Breast epithelium (tissue), 4 donors: ENCODE measurements at regions not wholly inside any gene's neighbourhood (a gene's known extent, or its start where the extent isn't known, plus 50 kb on each side); places are given as distances from the start of the nearest gene placed in this dataset.

Source experiments
- DNase-seq, 2 donors: peaks; one replicate each; pipeline ENCODE4 v3.0.0-alpha.2; 2019; ENCODE audit warnings: low spot score in 2 of 2
- H3K27ac ChIP-seq, 2 donors: fragments of 200-600 bp; sonication (generic) in 1 of 2; one replicate each; pipeline ENCODE4 v1.5.1; 2016 to 2019; ENCODE audit warnings: mild to moderate bottlenecking in 1 of 2
- H3K27me3 ChIP-seq, 2 donors: fragments of 200-600 bp; sonication (generic) in 1 of 2; one replicate each; pipeline versions ENCODE4 v1.5.1 to v1.6.0; 2017 to 2019; ENCODE audit warnings: control low read depth in 1 of 2, mild to moderate bottlenecking in 1 of 2
- H3K36me3 ChIP-seq: fragments of 200-600 bp; one replicate; pipeline ENCODE4 v1.5.1; 2019
- H3K4me1 ChIP-seq, 2 donors: fragments of 200-600 bp; sonication (generic); one replicate each; pipeline ENCODE4 v1.5.1; 2016 to 2019; ENCODE audit warnings: control low read depth in 1 of 2
- H3K4me3 ChIP-seq, 3 donors: fragments of 200-600 bp; sonication (generic); 1 replicate in 2 of 3; 2 replicates in 1 of 3; pipeline ENCODE4 v1.5.1; 2016 to 2019; ENCODE audit warnings: mild to moderate bottlenecking in 3 of 3, moderate library complexity in 2 of 3
- H3K9me3 ChIP-seq, 2 donors: fragments of 200-600 bp; sonication (generic) in 1 of 2; one replicate each; pipeline ENCODE4 v1.5.1; 2016 to 2019; ENCODE audit warnings: control low read depth in 1 of 2
- POLR2A ChIP-seq: fragments of 450-650 bp; IDR thresholded peaks from one replicate; pipeline ENCODE4 v1.6.1; 2016; ENCODE audit warnings: antibody characterized with exemption, mild to moderate bottlenecking, moderate library complexity
- POLR2AphosphoS5 ChIP-seq, 3 donors: sonication (generic); formaldehyde crosslinking; IDR thresholded peaks; one replicate each; pipeline ENCODE4 v1.6.1; 2017; ENCODE audit warnings: antibody characterized with exemption in 3 of 3
- intact Hi-C: fragments of 100-400 bp; cut with DNase I; formaldehyde crosslinking; loops from one replicate; pipeline ENCODE4 v1.15.1; 2023; ENCODE audit warnings: low total_unique reads
- TF ChIP-seq, protein P1 (sequence below), 3 donors: fragments of 450-650 bp; IDR thresholded peaks; one replicate each; pipeline ENCODE4 v1.5.1; 2016 to 2017; ENCODE audit warnings: antibody characterized with exemption in 3 of 3, mild to moderate bottlenecking in 3 of 3, moderate library complexity in 3 of 3

GRCh38 chr6:28724395-28724794 lies 198.7 kb downstream of the GPX5 start:
- Histone ChIP-seq H3K27me3 (peaks cover 0 to 32% of the 10 kb centered on the region in 2 donors), H3K9me3 (no peaks in the 10 kb centered on the region), H3K36me3 (no peaks in the 10 kb centered on the region), H3K4me3 (no peak overlapping the region), H3K27ac (no peak overlapping the region), H3K4me1 (no peaks in the 10 kb centered on the region)
- intact Hi-C loops: no loop called here
- no peak for DNase-seq
- TF ChIP-seq, protein P1, sequence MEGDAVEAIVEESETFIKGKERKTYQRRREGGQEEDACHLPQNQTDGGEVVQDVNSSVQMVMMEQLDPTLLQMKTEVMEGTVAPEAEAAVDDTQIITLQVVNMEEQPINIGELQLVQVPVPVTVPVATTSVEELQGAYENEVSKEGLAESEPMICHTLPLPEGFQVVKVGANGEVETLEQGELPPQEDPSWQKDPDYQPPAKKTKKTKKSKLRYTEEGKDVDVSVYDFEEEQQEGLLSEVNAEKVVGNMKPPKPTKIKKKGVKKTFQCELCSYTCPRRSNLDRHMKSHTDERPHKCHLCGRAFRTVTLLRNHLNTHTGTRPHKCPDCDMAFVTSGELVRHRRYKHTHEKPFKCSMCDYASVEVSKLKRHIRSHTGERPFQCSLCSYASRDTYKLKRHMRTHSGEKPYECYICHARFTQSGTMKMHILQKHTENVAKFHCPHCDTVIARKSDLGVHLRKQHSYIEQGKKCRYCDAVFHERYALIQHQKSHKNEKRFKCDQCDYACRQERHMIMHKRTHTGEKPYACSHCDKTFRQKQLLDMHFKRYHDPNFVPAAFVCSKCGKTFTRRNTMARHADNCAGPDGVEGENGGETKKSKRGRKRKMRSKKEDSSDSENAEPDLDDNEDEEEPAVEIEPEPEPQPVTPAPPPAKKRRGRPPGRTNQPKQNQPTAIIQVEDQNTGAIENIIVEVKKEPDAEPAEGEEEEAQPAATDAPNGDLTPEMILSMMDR (IDR thresholded peaks at IDR 0.05): no peak
- TF ChIP-seq POLR2A (no peak), POLR2AphosphoS5 (IDR thresholded peaks at IDR 0.05) (no peak)

- DNase-seq: no peak
- no peak overlapping the region for H3K4me3 ChIP-seq
- H3K27ac ChIP-seq: no peak overlapping the region
- no peaks in the 10 kb centered on the region for H3K36me3 ChIP-seq
- intact Hi-C loops: no loop called here
- no peaks in the 10 kb centered on the region for H3K9me3 ChIP-seq
- no peaks in the 10 kb centered on the region for H3K4me1 ChIP-seq
- TF ChIP-seq POLR2AphosphoS5 (IDR thresholded peaks at IDR 0.05) (no peak), POLR2A (no peak)
- TF ChIP-seq, protein P1 (IDR thresholded peaks at IDR 0.05): no peak
- peaks cover 0 to 31% of the 10 kb centered on the region in 2 donors for H3K27me3 ChIP-seq
Measured at GRCh38 chr6:28725274-28725809, 198.4 kb downstream of the TRIM27 start.

DNA sequence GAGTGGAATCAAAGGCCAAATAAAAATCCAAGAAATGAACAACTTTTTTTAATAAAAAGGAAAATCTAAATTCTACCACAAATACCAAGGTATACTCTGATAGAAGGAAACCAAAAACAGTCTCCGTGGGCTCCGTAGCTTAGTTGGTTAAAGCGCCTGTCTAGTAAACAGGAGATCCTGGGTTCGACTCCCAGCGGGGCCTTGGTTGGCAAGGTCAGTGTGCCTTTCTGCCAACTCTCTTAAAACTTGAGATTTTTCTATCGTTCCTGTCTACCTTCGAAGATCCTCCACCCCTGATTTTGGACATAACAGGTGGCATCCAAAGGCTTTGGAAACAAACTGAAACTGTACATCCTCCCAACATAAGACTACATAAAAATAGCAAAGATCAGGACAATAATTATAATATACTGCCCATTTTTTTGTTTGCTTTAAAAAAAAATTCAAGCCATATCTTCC lies 197.9 kb downstream of the TRIM27 start:
- no peak for DNase-seq
- intact Hi-C loops: no loop called here
- Histone ChIP-seq H3K36me3 (no peaks in the 10 kb centered on the region), H3K27ac (no peak overlapping the region), H3K27me3 (peaks cover 0 to 26% of the 10 kb centered on the region in 2 donors), H3K9me3 (no peaks in the 10 kb centered on the region), H3K4me3 (no peak overlapping the region), H3K4me1 (no peaks in the 10 kb centered on the region)
- TF ChIP-seq, protein P1 (IDR thresholded peaks at IDR 0.05): no peak
- TF ChIP-seq POLR2A (no peak), POLR2AphosphoS5 (IDR thresholded peaks at IDR 0.05) (no peak)

DNA sequence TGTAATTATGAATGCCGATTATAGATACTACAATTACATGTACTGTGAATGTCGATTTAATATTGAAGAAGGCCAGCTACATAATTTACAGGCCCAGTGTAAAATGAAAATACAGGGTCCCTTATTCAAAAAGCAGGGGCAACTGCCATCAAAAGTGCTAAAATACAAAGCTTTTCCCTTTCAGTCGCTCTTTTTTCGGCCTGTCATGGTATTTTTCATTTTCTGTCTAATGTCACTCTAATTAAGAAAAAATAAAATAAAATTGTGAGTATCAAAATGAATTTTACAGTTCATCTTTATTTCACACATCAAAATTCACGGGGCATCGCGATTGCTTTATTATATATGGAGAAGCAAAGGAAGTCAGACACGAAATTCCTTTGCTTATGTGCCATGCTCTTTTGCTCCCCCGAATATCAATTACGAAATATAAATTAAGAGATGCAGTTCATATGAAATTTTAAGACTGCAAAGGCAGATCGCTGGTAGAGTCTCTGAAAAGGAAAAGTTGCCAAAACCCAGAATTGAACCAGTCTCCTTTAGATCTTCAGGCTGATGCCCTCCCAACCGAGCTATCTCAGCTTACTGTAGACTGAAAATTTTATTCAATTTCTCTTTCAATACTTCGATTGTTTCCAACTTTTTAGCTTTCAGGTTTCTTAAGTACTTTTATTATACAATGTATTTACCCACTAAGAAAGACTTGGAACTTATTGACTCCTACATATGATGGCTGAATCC lies 197.0 kb downstream of the TRIM27 start:
- no peaks in the 10 kb centered on the region for H3K4me1 ChIP-seq
- no peak for DNase-seq
- TF ChIP-seq POLR2AphosphoS5 (IDR thresholded peaks at IDR 0.05) (no peak), POLR2A (no peak)
- TF ChIP-seq, protein P1 (IDR thresholded peaks at IDR 0.05): no peak
- H3K27me3 ChIP-seq: peaks cover 0 to 18% of the 10 kb centered on the region in 2 donors
- intact Hi-C loops: no loop called here
- no peaks in the 10 kb centered on the region for H3K36me3 ChIP-seq
- H3K27ac ChIP-seq: no peak overlapping the region
- no peak overlapping the region for H3K4me3 ChIP-seq
- H3K9me3 ChIP-seq: no peaks in the 10 kb centered on the region

DNA sequence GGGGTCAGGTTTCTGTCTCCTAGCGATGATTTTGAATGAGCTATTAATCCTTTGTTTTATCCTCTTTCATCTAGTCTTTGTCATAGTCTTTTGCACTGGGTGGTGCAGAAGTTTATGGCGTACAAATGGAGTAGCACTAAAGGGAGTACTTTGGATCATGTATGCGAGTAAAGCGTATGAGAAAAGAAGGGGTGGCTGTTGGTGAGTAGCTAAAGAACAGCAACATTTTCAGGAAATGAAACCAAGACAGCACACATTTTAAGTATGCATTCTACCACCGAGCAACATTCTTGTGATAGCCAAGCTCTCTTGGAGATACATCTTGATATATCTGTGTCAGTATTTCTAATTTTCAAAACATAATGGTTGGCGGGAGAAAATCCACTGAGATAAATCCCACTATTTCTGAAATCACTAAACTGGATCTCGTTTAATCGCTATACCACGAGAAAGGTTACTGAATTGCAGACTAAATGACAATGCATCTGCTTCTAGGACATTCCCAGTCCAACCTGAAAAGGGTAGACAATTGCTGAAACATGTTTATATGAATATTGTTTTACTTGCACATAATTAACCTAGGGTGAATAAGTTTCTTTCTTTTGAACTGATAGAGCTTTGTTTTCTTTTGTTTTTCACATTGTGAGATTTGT lies 196.1 kb downstream of the TRIM27 start:
- no peak for DNase-seq
- H3K36me3 ChIP-seq: no peaks in the 10 kb centered on the region
- H3K4me1 ChIP-seq: no peaks in the 10 kb centered on the region
- intact Hi-C loops: no loop called here
- no peak overlapping the region for H3K4me3 ChIP-seq
- no peaks in the 10 kb centered on the region for H3K9me3 ChIP-seq
- no peak overlapping the region for H3K27ac ChIP-seq
- TF ChIP-seq POLR2A: no peak
- TF ChIP-seq, protein P1 (IDR thresholded peaks at IDR 0.05): no peak
- TF ChIP-seq POLR2AphosphoS5 (IDR thresholded peaks at IDR 0.05): no peak
- H3K27me3 ChIP-seq: peaks cover 0 to 13% of the 10 kb centered on the region in 2 donors
